ENCODE measurements at regions not wholly inside any gene's neighbourhood (a gene's known extent, or its start where the extent isn't known, plus 50 kb on each side); places are given as distances from the start of the nearest gene placed in this dataset.

GRCh38 chr7:13098161-13098560, 410.7 kb downstream of the ARL4A start:
- no peak for TF ChIP-seq CTCF (IDR thresholded peaks at IDR 0.05)
- no peak for TF ChIP-seq POLR2A (IDR thresholded peaks at IDR 0.05)

Measured in heart left ventricle (tissue), 13 donors.